OCI-LY3 (cell line): ENCODE measurements at regions not wholly inside any gene's neighbourhood (a gene's known extent, or its start where the extent isn't known, plus 50 kb on each side); places are given as distances from the start of the nearest gene placed in this dataset.
A peak's percentile ranks its signal among the peaks of the same experiment; 100 is the strongest.

Experiments
- H2AFZ ChIP-seq: fragments of 200-600, 300-600 bp; shearing (Covaris generic); 2 replicates; pipeline ENCODE4 v1.6.0; 2014; ENCODE audit warnings: antibody characterized with exemption, low read depth, low read length
- H3K27ac ChIP-seq: fragments of 200-600, 300-600 bp; sonication (generic); 2 replicates; pipeline ENCODE4 v1.5.1; 2014; ENCODE audit warnings: mild to moderate bottlenecking, low read length, moderate library complexity, mixed read lengths
- H3K27me3 ChIP-seq: fragments of 200-600, 300-600 bp; sonication (generic); 2 replicates; pipeline ENCODE4 v1.6.1; 2014; ENCODE audit warnings: low read depth, low read length, mixed read lengths
- H3K36me3 ChIP-seq: fragments of 200-600, 300-600 bp; sonication (generic); replicated peaks from 2 replicates; pipeline ENCODE3; 2014; ENCODE audit warnings: low read depth, low read length, mixed read lengths
- H3K4me1 ChIP-seq: fragments of 300-600, 200-600 bp; sonication (generic); 2 replicates; pipeline ENCODE4 v1.6.1; 2014; ENCODE audit warnings: low read length, mixed read lengths
- H3K4me2 ChIP-seq: fragments of 200-600, 300-600 bp; sonication (generic); 2 replicates; pipeline ENCODE4 v1.6.1; 2014; ENCODE audit warnings: low read length, mixed read lengths
- H3K4me3 ChIP-seq: fragments of 300-600, 200-600 bp; sonication (generic); 2 replicates; pipeline ENCODE4 v1.5.1; 2014; ENCODE audit warnings: antibody characterized with exemption, mild to moderate bottlenecking, low read length, moderate library complexity
- H3K79me2 ChIP-seq: fragments of 300-600, 200-600 bp; shearing (Covaris generic); 2 replicates; pipeline ENCODE4 v1.6.1; 2014; ENCODE audit warnings: mild to moderate bottlenecking, low read length, mixed read lengths
- H3K9ac ChIP-seq: fragments of 300-600, 200-600 bp; shearing (Covaris generic); 2 replicates; pipeline ENCODE4 v1.6.0; 2014; ENCODE audit warnings: mild to moderate bottlenecking, low read length, moderate library complexity
- H3K9me3 ChIP-seq: fragments of 200-600, 300-600 bp; shearing (Covaris generic); 2 replicates; pipeline ENCODE4 v1.6.1; 2014; ENCODE audit warnings: low read length, mixed read lengths; ENCODE audit not compliant: insufficient read depth
- H4K20me1 ChIP-seq: fragments of 200-600, 300-600 bp; sonication (generic); 2 replicates; pipeline ENCODE4 v1.6.1; 2016; ENCODE audit warnings: low read length, mixed read lengths; ENCODE audit not compliant: insufficient read depth
- EZH2phosphoT487 ChIP-seq: fragments of 200-600 bp; shearing (Covaris generic); IDR thresholded peaks from 2 replicates; pipeline ENCODE4 v1.6.1; 2018; ENCODE audit warnings: antibody characterized with exemption, mixed run types, low read depth
- TF ChIP-seq, protein P1 (sequence below): fragments of 200-600, 300-600 bp; sonication (generic); IDR thresholded peaks from 2 replicates; pipeline ENCODE4 v1.5.1; 2014; ENCODE audit warnings: antibody characterized with exemption, low read length, low read depth

DNA sequence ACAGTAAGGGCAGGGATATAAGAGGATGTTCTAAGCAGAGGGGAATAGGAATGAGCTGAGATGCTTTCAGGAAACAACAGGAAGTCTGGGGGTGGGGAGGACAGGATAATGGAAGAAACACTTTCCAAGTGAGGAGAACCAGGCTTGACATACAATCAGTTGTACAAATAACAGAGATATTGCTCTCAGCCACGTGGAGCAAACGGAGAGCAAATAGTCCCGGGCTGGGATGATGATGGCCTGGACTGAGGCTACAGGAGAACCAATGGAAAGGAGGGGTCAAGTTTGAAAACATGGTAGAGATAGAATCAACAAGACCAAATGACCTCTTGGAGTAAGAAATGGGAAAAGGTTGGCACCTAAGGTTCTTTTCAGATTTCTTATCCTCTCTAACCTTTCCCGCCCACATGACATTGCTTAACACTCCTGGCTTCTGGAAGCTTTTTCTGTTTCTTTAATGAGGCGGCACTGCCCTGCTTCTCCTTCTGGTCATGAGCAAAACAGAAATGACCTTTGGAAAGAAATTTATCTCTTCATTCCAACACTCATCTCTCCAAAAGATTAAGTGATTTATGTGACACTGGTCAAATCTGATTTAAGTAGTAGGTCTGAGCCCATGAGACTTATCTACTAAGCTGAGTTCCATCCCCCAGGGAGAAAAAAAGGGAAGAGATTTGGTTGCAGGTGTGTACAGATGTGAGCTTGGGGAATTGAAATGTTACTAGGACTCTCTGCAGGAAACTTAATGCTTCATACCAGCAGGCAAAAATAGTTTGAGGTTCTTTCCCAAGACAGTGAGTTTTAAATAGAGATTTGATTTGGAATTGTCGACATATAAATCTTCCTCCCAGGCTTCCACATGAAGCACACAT is 442.9 kb upstream of the HNRNPA3 start:
- Histone ChIP-seq H3K9ac (no peak overlapping the region), H3K36me3 (no peaks in the 10 kb centered on the region), H4K20me1 (no peaks in the 10 kb centered on the region), H3K27ac (no peak overlapping the region), H2AFZ (peak overlapping the region; percentile 62; the same call in 1 of the 2 replicates), H3K9me3 (no peaks in the 10 kb centered on the region), H3K4me3 (no peak overlapping the region), H3K27me3 (no peaks in the 10 kb centered on the region), H3K4me1 (peaks cover 39% of the 10 kb centered on the region), H3K79me2 (no peaks in the 10 kb centered on the region), H3K4me2 (peak overlapping the region; percentile 24; the same call in 1 of the 2 replicates)
- TF ChIP-seq, protein P1, sequence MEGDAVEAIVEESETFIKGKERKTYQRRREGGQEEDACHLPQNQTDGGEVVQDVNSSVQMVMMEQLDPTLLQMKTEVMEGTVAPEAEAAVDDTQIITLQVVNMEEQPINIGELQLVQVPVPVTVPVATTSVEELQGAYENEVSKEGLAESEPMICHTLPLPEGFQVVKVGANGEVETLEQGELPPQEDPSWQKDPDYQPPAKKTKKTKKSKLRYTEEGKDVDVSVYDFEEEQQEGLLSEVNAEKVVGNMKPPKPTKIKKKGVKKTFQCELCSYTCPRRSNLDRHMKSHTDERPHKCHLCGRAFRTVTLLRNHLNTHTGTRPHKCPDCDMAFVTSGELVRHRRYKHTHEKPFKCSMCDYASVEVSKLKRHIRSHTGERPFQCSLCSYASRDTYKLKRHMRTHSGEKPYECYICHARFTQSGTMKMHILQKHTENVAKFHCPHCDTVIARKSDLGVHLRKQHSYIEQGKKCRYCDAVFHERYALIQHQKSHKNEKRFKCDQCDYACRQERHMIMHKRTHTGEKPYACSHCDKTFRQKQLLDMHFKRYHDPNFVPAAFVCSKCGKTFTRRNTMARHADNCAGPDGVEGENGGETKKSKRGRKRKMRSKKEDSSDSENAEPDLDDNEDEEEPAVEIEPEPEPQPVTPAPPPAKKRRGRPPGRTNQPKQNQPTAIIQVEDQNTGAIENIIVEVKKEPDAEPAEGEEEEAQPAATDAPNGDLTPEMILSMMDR = no peak
- no peak for TF ChIP-seq EZH2phosphoT487

DNA sequence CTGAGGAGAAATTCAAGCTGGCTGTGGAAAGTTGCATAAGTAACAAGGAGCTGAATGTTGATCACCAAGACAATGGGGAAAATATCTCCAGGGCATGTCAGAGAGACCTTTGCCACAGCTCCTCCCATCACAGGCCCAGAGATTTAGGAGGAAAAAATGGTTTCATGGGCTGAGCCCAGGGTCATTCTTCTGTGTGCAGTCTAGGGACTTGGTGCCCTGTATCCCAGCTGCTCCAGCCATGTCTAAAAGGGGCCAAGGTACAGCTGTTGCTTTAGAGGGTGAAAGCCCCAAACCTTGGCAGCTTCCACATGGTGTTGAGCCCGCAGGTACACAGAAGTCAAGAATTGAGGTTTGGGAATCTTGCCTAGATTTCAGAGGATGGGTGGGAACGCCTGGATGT is 439.8 kb upstream of the HNRNPA3 start:
- TF ChIP-seq, protein P1 = no peak
- no peak for TF ChIP-seq EZH2phosphoT487
- Histone ChIP-seq H3K4me1 (peaks cover 17% of the 10 kb centered on the region), H3K4me3 (no peak overlapping the region), H3K36me3 (no peaks in the 10 kb centered on the region), H3K4me2 (no peak overlapping the region), H3K9ac (no peak overlapping the region), H3K79me2 (no peaks in the 10 kb centered on the region), H4K20me1 (no peaks in the 10 kb centered on the region), H3K9me3 (no peaks in the 10 kb centered on the region), H3K27me3 (no peaks in the 10 kb centered on the region), H2AFZ (no peak overlapping the region), H3K27ac (no peak overlapping the region)

DNA sequence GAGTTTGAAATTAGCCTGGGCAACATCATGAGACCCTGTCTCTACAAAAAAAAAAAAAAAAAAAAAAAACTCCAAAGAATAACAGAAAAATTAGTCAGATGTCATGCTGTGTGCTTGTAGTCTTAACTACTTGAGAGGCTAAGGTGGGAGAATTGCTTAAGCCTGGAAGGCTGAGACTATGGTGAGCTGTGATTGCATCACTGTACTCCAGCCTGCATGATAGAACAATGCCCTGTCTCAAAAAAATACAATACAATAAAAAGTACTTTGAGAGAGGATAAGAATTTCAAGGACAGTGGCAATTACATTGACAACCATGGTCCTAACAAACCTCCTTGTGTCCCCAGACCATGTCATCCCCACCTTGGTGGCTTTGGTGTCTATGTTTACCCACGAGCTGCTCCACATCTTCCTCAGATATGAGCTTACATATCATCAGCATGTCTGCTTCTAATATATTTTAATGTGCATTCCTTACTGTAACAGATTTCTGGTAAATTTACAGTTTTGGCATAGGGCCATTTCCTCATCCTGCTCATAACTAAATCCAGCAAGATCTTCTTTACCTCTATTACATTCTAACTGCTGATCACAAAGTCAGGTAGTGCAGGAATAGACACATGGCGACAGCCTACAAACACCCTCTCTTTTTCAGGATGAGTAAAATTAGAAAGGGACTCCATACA is 437.7 kb upstream of the HNRNPA3 start:
- Histone ChIP-seq H2AFZ (no peak overlapping the region), H3K9ac (no peak overlapping the region), H3K36me3 (no peaks in the 10 kb centered on the region), H3K27me3 (no peaks in the 10 kb centered on the region), H4K20me1 (no peaks in the 10 kb centered on the region), H3K9me3 (no peaks in the 10 kb centered on the region), H3K79me2 (no peaks in the 10 kb centered on the region), H3K4me2 (no peak overlapping the region), H3K4me1 (peaks cover 3% of the 10 kb centered on the region), H3K4me3 (no peak overlapping the region), H3K27ac (no peak overlapping the region)
- TF ChIP-seq, protein P1 = no peak
- no peak for TF ChIP-seq EZH2phosphoT487

DNA sequence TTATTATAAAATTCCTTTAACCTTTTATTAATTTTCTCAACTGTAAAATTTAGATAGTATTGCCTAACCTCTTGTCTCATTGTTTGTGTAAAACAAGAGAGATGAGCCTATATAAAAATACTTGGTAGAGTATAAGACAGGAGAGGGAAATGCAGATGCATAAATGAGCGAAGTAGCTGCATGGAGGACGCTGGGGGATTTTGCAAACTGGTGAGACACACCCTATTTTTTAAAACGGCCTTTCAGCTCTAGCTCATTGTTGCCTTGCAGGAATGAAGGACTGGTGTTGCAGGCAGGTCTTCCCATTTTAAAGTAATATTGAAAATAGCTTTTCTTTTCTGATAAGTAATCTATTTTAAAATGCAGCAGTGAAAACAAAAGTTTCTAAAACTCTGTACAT is 435.3 kb upstream of the HNRNPA3 start:
- Histone ChIP-seq H3K79me2 (no peaks in the 10 kb centered on the region), H2AFZ (no peak overlapping the region), H3K36me3 (peaks cover 2% of the 10 kb centered on the region), H3K4me1 (peaks cover 7% of the 10 kb centered on the region), H4K20me1 (no peaks in the 10 kb centered on the region), H3K9ac (no peak overlapping the region), H3K27me3 (no peaks in the 10 kb centered on the region), H3K27ac (no peak overlapping the region), H3K4me2 (no peak overlapping the region), H3K9me3 (0 out of 2 replicates have a peak, but pooled peaks cover 3% of the 10 kb centered on the region), H3K4me3 (no peak overlapping the region)
- TF ChIP-seq, protein P1 = no peak
- TF ChIP-seq EZH2phosphoT487 = no peak
